ENCODE measurements at regions not wholly inside any gene's neighbourhood (a gene's known extent, or its start where the extent isn't known, plus 50 kb on each side); places are given as distances from the start of the nearest gene placed in this dataset.

DNA sequence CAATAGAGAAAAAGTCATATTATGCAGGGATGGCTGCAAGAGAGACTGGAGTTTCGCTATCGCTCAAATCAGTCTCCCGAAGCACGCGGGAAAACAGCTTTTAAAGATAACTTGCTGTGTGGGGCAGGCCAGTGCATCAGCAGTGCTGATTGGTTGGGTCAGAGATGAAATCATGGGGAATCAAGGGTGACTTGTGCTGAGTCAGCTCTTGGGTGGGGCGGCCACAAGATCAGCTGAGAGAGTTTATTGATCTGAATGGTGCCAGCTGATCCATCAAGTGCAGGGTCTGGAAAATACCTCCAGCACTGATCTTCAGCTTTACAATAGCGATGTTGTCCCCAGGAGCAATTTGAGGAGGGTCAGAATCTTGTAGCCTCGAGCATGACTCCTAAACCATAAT is 430.5 kb downstream of the RBFOX1 start:
- H3K27me3 Mint-ChIP-seq (ENCODE audit: low read depth), result peaks cover 36% of the 10 kb centered on the region
- H3K9me3 Mint-ChIP-seq, result no peaks in the 10 kb centered on the region
- TF ChIP-seq, protein P1, sequence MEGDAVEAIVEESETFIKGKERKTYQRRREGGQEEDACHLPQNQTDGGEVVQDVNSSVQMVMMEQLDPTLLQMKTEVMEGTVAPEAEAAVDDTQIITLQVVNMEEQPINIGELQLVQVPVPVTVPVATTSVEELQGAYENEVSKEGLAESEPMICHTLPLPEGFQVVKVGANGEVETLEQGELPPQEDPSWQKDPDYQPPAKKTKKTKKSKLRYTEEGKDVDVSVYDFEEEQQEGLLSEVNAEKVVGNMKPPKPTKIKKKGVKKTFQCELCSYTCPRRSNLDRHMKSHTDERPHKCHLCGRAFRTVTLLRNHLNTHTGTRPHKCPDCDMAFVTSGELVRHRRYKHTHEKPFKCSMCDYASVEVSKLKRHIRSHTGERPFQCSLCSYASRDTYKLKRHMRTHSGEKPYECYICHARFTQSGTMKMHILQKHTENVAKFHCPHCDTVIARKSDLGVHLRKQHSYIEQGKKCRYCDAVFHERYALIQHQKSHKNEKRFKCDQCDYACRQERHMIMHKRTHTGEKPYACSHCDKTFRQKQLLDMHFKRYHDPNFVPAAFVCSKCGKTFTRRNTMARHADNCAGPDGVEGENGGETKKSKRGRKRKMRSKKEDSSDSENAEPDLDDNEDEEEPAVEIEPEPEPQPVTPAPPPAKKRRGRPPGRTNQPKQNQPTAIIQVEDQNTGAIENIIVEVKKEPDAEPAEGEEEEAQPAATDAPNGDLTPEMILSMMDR (conservative IDR thresholded peaks at IDR 0.05), result no peak
- no peaks in the 10 kb centered on the region for H3K36me3 Mint-ChIP-seq (ENCODE audit: low read depth)
- H3K27ac Mint-ChIP-seq (ENCODE audit: unreplicated experiment), result no peak overlapping the region
- no peak overlapping the region for H3K4me3 Mint-ChIP-seq
- no peaks in the 10 kb centered on the region for H3K4me1 Mint-ChIP-seq
- no peak for DNase-seq (ENCODE audit: low read depth, low spot score)

Data from neural crest cell (in vitro differentiated cells).